ENCODE measurements at regions not wholly inside any gene's neighbourhood (a gene's known extent, or its start where the extent isn't known, plus 50 kb on each side); places are given as distances from the start of the nearest gene placed in this dataset.

- TF ChIP-seq EP300 (IDR thresholded peaks at IDR 0.05) (no peak), POLR2A (IDR thresholded peaks at IDR 0.05) (no peak)
- TF ChIP-seq, protein P1, sequence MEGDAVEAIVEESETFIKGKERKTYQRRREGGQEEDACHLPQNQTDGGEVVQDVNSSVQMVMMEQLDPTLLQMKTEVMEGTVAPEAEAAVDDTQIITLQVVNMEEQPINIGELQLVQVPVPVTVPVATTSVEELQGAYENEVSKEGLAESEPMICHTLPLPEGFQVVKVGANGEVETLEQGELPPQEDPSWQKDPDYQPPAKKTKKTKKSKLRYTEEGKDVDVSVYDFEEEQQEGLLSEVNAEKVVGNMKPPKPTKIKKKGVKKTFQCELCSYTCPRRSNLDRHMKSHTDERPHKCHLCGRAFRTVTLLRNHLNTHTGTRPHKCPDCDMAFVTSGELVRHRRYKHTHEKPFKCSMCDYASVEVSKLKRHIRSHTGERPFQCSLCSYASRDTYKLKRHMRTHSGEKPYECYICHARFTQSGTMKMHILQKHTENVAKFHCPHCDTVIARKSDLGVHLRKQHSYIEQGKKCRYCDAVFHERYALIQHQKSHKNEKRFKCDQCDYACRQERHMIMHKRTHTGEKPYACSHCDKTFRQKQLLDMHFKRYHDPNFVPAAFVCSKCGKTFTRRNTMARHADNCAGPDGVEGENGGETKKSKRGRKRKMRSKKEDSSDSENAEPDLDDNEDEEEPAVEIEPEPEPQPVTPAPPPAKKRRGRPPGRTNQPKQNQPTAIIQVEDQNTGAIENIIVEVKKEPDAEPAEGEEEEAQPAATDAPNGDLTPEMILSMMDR (IDR thresholded peaks at IDR 0.05): no peak
- 72 to 81% (median 77%) methylated on average over 6 of the region's 6 CpGs for WGBS, 3 donors
- Histone ChIP-seq H3K9me3 (no peaks in the 10 kb centered on the region), H3K27ac (no peak overlapping the region), H3K4me3 (no peak overlapping the region), H3K4me1 (ENCODE audit: insufficient read depth) (peaks cover 3% of the 10 kb centered on the region), H3K36me3 (no peaks in the 10 kb centered on the region), H3K27me3 (no peaks in the 10 kb centered on the region)
- DNase-seq: no peak
- intact Hi-C loops (cut with DNase I): no loop called here
Observed at GRCh38 chr9:13513286-13513685, 233.8 kb upstream of the MPDZ start.

GRCh38 chr9:13508681-13509080, 229.2 kb upstream of the MPDZ start:
- H3K27me3 ChIP-seq: no peaks in the 10 kb centered on the region
- no peak overlapping the region for H3K27ac ChIP-seq
- intact Hi-C loops (cut with DNase I): no loop called here
- H3K4me3 ChIP-seq: no peak overlapping the region
- DNase-seq: no peak
- no peaks in the 10 kb centered on the region for H3K36me3 ChIP-seq
- no peak for TF ChIP-seq EP300 (IDR thresholded peaks at IDR 0.05)
- TF ChIP-seq, protein P1 (IDR thresholded peaks at IDR 0.05): no peak
- TF ChIP-seq POLR2A (IDR thresholded peaks at IDR 0.05): no peak
- H3K9me3 ChIP-seq: no peaks in the 10 kb centered on the region
- H3K4me1 ChIP-seq (ENCODE audit: insufficient read depth): peaks cover 5% of the 10 kb centered on the region

DNA sequence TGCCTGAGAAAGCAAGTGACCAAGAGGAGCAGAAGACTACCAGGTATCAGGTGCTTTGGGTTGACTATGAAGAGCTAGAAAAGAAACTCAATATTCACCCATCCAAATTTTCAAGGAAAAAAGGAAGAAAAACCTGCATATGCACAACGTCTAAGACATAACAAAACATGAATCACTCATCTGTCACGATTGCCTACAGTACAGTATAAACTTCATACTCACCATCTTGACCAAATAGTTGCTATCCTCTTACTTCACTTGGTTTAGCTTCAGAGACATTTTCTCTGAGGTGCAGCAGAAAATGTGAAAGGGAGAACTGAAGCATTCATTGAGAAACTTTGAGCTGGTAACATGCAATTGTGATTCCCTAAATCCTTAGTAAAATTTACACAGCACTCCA, 228.6 kb upstream of the MPDZ start:
- TF ChIP-seq, protein P1 (IDR thresholded peaks at IDR 0.05): no peak
- TF ChIP-seq POLR2A (IDR thresholded peaks at IDR 0.05) (no peak), EP300 (IDR thresholded peaks at IDR 0.05) (no peak)
- Histone ChIP-seq H3K4me1 (ENCODE audit: insufficient read depth) (peaks cover 5% of the 10 kb centered on the region), H3K9me3 (no peaks in the 10 kb centered on the region), H3K27me3 (no peaks in the 10 kb centered on the region), H3K27ac (no peak overlapping the region), H3K36me3 (no peaks in the 10 kb centered on the region), H3K4me3 (no peak overlapping the region)
- 8 to 57% (median 18%) methylated on average over 2 of the region's 2 CpGs for WGBS, 3 donors
- no peak for DNase-seq
- intact Hi-C loops (cut with DNase I): no loop called here

- Histone ChIP-seq H3K9me3 (no peaks in the 10 kb centered on the region), H3K36me3 (no peaks in the 10 kb centered on the region), H3K27me3 (no peaks in the 10 kb centered on the region), H3K4me3 (no peak overlapping the region), H3K27ac (no peak overlapping the region), H3K4me1 (ENCODE audit: insufficient read depth) (peaks cover 2% of the 10 kb centered on the region)
- WGBS, 3 donors: 83 to 90% (median 86%) methylated on average over 3 of the region's 3 CpGs
- no peak for DNase-seq
- intact Hi-C loops (cut with DNase I): no loop called here
- TF ChIP-seq, protein P1 (IDR thresholded peaks at IDR 0.05): no peak
Observed at GRCh38 chr9:13505797-13506196, 226.3 kb upstream of the MPDZ start.

DNA sequence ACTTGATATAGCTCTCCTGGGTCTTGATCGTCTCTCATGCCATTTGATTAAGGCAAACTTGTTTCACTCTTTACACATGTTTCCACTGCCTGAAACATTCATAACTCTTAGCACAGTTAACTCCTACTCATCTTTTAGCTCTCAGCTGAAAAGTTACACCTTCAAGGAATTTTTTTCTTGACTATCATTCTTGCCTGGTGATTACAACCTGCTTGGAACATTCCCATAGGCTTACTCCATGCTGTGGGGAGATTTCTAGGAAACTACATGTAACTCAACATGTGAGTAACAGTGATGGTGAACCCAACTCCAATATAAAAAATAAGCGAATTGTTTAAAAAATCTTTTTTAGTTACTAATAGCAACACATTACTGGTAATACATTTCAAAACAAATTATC, 224.1 kb upstream of the MPDZ start:
- TF ChIP-seq, protein P1 (IDR thresholded peaks at IDR 0.05): no peak
- TF ChIP-seq POLR2A (IDR thresholded peaks at IDR 0.05): no peak
- no peak for TF ChIP-seq EP300 (IDR thresholded peaks at IDR 0.05)
- Histone ChIP-seq H3K27me3 (no peaks in the 10 kb centered on the region), H3K4me1 (ENCODE audit: insufficient read depth) (peaks cover 2% of the 10 kb centered on the region), H3K4me3 (no peak overlapping the region), H3K36me3 (no peaks in the 10 kb centered on the region), H3K9me3 (no peaks in the 10 kb centered on the region), H3K27ac (no peak overlapping the region)
- WGBS, 3 donors: 80 to 93% (median 91%) methylated on average over 2 of the region's 2 CpGs
- intact Hi-C loops (cut with DNase I): no loop called here
- no peak for DNase-seq
